Panc1 (cell line): ENCODE measurements at regions not wholly inside any gene's neighbourhood (a gene's known extent, or its start where the extent isn't known, plus 50 kb on each side); places are given as distances from the start of the nearest gene placed in this dataset.

ENCODE experiments used
- ATAC-seq: fragments of 200-7000 bp; cut with Tn5 transposase; 2 replicates; pipeline ENCODE4 v1.9.1; 2020; ENCODE audit warnings: mild to moderate bottlenecking, moderate library complexity
- BruUV-seq: library from RNA; stranded (reverse); fragments of 400-500 nt; replicated peaks from 2 replicates; lab custom pipeline; 2021; lab: Mats Ljungman, UMichigan
- CTCF ChIA-PET: fragments of 300-600 bp; sonication (Branson Sonifier 250); formaldehyde crosslinking; loops from one replicate; lab custom pipeline; 2022; ENCODE audit warnings: antibody characterized with exemption; lab: Charles Lee
- POLR2A ChIA-PET: fragments of 300-600 bp; sonication (Branson Sonifier 250); formaldehyde crosslinking; loops from one replicate; lab custom pipeline; 2022; ENCODE audit warnings: antibody characterized with exemption; lab: Charles Lee
- DNase-seq: peaks from one replicate; pipeline ENCODE4 v3.0.0-alpha.2; 2010; ENCODE audit warnings: low read depth, low spot score
- H3K27ac ChIP-seq: 2 replicates; pipeline ENCODE4 v1.5.1; 2011; ENCODE audit warnings: mild to moderate bottlenecking, low read length, inconsistent platforms
- H3K27me3 ChIP-seq: fragments of 200-500 bp; sonication (Bioruptor generic); 2 replicates; pipeline ENCODE4 v1.6.0; 2014; ENCODE audit warnings: low read length, inconsistent platforms; ENCODE audit not compliant: control insufficient read depth, insufficient read depth
- H3K36me3 ChIP-seq: fragments of 200-500 bp; sonication (Bioruptor generic); 2 replicates; pipeline ENCODE4 v1.5.1; 2014; ENCODE audit warnings: inconsistent platforms, mild to moderate bottlenecking, low read length, moderate library complexity; ENCODE audit not compliant: control insufficient read depth, insufficient read depth
- H3K4me1 ChIP-seq: 2 replicates; pipeline ENCODE4 v1.5.1; 2011; ENCODE audit warnings: inconsistent platforms, mild to moderate bottlenecking, low read length, moderate library complexity; ENCODE audit not compliant: control insufficient read depth, insufficient read depth
- H3K4me3 ChIP-seq, 2 experiments: 2 replicates each; pipeline ENCODE4 v1.5.1; 2011 to 2012; ENCODE audit warnings: low read depth in 2 of 2, low read length in 2 of 2, mild to moderate bottlenecking in 2 of 2, inconsistent platforms in 1 of 2, moderate library complexity in 1 of 2
- H3K9me3 ChIP-seq: fragments of 200-500 bp; sonication (Bioruptor generic); 2 replicates; pipeline ENCODE4 v1.5.1; 2014; ENCODE audit warnings: low read depth, mild to moderate bottlenecking, inconsistent platforms, low read length, moderate library complexity; ENCODE audit not compliant: control insufficient read depth, insufficient read depth
- POLR2AphosphoS5 ChIP-seq: IDR thresholded peaks from 2 replicates; pipeline ENCODE4 v1.6.1; 2012; ENCODE audit warnings: mild to moderate bottlenecking, low read depth, low read length, moderate library complexity
- SIN3A ChIP-seq: IDR thresholded peaks from 2 replicates; pipeline ENCODE4 v1.6.1; 2012; ENCODE audit warnings: low read depth, mild to moderate bottlenecking, low read length, moderate library complexity, borderline replicate concordance; ENCODE audit not compliant: insufficient read depth
- TCF7L2 ChIP-seq: IDR thresholded peaks from 2 replicates; pipeline ENCODE4 v1.6.1; 2011; ENCODE audit warnings: mild to moderate bottlenecking, low read depth, low read length, inconsistent platforms
- in situ Hi-C: cut with HindIII; loops from 2 replicates; pipeline ENCODE4 v1.10.0; 2016; ENCODE audit warnings: low sequenced_read_pairs, low pct_unique_long_range_greater_than_20kb
- intact Hi-C: fragments of 100-400 bp; cut with micrococcal nuclease; formaldehyde crosslinking; loops from one replicate; pipeline ENCODE4 v1.10.0; 2022; ENCODE audit not compliant: unreplicated experiment
- TF ChIP-seq, protein P1 (sequence below), 2 experiments: IDR thresholded peaks; 2 replicates each; pipeline ENCODE4 v1.6.1; 2011 to 2012; ENCODE audit warnings: low read depth in 2 of 2, control low read depth in 1 of 2, low read length in 1 of 2, mild to moderate bottlenecking in 1 of 2, moderate library complexity in 1 of 2; ENCODE audit not compliant: insufficient read depth in 1 of 2
- TF ChIP-seq, protein P2 (sequence below): fragments of 450-650 bp; IDR thresholded peaks from 2 replicates; pipeline ENCODE4 v1.5.1; 2017; ENCODE audit warnings: mild to moderate bottlenecking

DNA sequence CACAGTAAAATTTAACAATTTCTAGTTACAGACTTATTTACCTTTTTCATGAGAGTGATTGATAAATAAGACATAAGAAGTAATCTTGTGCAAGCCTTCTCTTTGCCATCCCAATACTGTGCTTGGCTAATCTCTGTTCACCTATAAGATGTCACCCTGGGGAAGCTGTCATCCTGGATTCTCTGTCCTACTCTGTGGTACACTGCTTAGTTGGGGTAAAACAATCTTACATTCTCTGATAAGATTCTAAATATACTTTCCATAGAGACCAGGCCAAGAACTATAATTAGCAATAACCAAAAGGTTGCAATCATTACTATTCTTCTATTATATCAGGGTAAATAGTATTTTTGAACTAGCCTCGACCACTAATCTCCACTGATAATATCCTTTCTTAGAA is 1218.3 kb upstream of the CADM2 start:
- intact Hi-C loops: no loop called here
- H3K9me3 ChIP-seq: no peaks in the 10 kb centered on the region
- CTCF ChIA-PET: no interaction called here
- no TSS peak for BruUV-seq
- no peak overlapping the region for H3K4me3 ChIP-seq
- in situ Hi-C loops: no loop called here
- DNase-seq (no peak), ATAC-seq (no peak)
- POLR2A ChIA-PET: no interaction called here
- TF ChIP-seq TCF7L2: no peak
- no peak for TF ChIP-seq SIN3A
- TF ChIP-seq, protein P1, sequence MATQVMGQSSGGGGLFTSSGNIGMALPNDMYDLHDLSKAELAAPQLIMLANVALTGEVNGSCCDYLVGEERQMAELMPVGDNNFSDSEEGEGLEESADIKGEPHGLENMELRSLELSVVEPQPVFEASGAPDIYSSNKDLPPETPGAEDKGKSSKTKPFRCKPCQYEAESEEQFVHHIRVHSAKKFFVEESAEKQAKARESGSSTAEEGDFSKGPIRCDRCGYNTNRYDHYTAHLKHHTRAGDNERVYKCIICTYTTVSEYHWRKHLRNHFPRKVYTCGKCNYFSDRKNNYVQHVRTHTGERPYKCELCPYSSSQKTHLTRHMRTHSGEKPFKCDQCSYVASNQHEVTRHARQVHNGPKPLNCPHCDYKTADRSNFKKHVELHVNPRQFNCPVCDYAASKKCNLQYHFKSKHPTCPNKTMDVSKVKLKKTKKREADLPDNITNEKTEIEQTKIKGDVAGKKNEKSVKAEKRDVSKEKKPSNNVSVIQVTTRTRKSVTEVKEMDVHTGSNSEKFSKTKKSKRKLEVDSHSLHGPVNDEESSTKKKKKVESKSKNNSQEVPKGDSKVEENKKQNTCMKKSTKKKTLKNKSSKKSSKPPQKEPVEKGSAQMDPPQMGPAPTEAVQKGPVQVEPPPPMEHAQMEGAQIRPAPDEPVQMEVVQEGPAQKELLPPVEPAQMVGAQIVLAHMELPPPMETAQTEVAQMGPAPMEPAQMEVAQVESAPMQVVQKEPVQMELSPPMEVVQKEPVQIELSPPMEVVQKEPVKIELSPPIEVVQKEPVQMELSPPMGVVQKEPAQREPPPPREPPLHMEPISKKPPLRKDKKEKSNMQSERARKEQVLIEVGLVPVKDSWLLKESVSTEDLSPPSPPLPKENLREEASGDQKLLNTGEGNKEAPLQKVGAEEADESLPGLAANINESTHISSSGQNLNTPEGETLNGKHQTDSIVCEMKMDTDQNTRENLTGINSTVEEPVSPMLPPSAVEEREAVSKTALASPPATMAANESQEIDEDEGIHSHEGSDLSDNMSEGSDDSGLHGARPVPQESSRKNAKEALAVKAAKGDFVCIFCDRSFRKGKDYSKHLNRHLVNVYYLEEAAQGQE (IDR thresholded peaks at IDR 0.05; ENCODE audit: insufficient read depth in 1 of 2, low read depth in 2 of 2, low read length in 1 of 2): no peak
- TF ChIP-seq POLR2AphosphoS5: no peak
- TF ChIP-seq, protein P2, sequence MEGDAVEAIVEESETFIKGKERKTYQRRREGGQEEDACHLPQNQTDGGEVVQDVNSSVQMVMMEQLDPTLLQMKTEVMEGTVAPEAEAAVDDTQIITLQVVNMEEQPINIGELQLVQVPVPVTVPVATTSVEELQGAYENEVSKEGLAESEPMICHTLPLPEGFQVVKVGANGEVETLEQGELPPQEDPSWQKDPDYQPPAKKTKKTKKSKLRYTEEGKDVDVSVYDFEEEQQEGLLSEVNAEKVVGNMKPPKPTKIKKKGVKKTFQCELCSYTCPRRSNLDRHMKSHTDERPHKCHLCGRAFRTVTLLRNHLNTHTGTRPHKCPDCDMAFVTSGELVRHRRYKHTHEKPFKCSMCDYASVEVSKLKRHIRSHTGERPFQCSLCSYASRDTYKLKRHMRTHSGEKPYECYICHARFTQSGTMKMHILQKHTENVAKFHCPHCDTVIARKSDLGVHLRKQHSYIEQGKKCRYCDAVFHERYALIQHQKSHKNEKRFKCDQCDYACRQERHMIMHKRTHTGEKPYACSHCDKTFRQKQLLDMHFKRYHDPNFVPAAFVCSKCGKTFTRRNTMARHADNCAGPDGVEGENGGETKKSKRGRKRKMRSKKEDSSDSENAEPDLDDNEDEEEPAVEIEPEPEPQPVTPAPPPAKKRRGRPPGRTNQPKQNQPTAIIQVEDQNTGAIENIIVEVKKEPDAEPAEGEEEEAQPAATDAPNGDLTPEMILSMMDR: no peak
- H3K36me3 ChIP-seq: no peaks in the 10 kb centered on the region
- H3K27me3 ChIP-seq: no peaks in the 10 kb centered on the region
- no peak overlapping the region for H3K27ac ChIP-seq
- no peaks in the 10 kb centered on the region for H3K4me1 ChIP-seq

DNA sequence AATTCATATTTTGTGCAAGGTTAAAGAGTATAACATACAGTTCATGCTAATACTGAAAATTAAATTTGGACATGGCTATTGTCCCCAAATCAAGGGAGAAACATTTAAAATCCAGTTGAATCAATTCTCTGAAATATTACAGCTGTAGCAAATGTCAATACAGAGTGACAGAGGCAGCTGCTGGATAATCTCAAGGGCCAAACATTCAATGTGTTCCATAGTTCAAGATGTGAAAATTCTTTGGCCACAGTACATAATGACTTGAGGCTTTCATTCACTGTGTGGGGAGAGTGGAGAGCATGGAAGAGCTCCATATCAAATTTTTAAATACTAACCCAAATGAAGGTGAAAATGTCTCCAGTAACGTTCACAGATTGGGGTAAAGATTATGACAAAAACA is 1192.8 kb upstream of the CADM2 start:
- BruUV-seq: no TSS peak
- H3K4me1 ChIP-seq: no peaks in the 10 kb centered on the region
- no peak for DNase-seq
- POLR2A ChIA-PET: no interaction called here
- no peaks in the 10 kb centered on the region for H3K36me3 ChIP-seq
- in situ Hi-C loops (no loop called here), intact Hi-C loops (no loop called here)
- CTCF ChIA-PET: no interaction called here
- ATAC-seq: no peak
- no peak overlapping the region for H3K4me3 ChIP-seq
- H3K27me3 ChIP-seq: no peaks in the 10 kb centered on the region
- no peak overlapping the region for H3K27ac ChIP-seq
- H3K9me3 ChIP-seq: no peaks in the 10 kb centered on the region
- TF ChIP-seq, protein P2: no peak
- TF ChIP-seq, protein P1 (IDR thresholded peaks at IDR 0.05; ENCODE audit: insufficient read depth in 1 of 2, low read depth in 2 of 2, low read length in 1 of 2): no peak
- TF ChIP-seq POLR2AphosphoS5 (no peak), TCF7L2 (no peak), SIN3A (no peak)
